ENCODE measurements at regions not wholly inside any gene's neighbourhood (a gene's known extent, or its start where the extent isn't known, plus 50 kb on each side); places are given as distances from the start of the nearest gene placed in this dataset.

DNA sequence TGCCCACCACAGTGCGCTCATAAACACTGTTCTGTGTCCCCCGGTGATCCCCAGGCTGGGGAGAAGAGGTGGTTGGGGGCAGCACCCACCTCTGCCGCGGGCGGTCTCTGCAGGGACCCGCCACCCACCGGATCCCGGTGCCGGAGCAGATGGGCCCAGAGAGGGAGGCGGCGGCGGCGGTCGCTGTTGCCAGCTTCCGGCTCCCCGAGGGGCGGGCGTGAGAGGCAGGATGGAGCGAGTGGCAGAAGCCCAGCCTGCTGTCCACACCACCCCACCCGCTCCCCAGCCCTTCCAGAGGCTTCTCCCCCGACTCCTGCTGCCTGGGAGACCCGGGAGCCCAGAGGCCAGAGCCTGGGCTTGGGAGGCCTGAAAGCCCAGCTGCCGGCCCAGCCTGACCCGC lies 142.6 kb upstream of the CIBAR2 start:
- TF ChIP-seq, protein P1, sequence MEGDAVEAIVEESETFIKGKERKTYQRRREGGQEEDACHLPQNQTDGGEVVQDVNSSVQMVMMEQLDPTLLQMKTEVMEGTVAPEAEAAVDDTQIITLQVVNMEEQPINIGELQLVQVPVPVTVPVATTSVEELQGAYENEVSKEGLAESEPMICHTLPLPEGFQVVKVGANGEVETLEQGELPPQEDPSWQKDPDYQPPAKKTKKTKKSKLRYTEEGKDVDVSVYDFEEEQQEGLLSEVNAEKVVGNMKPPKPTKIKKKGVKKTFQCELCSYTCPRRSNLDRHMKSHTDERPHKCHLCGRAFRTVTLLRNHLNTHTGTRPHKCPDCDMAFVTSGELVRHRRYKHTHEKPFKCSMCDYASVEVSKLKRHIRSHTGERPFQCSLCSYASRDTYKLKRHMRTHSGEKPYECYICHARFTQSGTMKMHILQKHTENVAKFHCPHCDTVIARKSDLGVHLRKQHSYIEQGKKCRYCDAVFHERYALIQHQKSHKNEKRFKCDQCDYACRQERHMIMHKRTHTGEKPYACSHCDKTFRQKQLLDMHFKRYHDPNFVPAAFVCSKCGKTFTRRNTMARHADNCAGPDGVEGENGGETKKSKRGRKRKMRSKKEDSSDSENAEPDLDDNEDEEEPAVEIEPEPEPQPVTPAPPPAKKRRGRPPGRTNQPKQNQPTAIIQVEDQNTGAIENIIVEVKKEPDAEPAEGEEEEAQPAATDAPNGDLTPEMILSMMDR (IDR thresholded peaks at IDR 0.05) = no peak
- no peak for TF ChIP-seq POLR2AphosphoS5 (IDR thresholded peaks at IDR 0.05; ENCODE audit: low read depth, low read length)
- TF ChIP-seq, protein P2, sequence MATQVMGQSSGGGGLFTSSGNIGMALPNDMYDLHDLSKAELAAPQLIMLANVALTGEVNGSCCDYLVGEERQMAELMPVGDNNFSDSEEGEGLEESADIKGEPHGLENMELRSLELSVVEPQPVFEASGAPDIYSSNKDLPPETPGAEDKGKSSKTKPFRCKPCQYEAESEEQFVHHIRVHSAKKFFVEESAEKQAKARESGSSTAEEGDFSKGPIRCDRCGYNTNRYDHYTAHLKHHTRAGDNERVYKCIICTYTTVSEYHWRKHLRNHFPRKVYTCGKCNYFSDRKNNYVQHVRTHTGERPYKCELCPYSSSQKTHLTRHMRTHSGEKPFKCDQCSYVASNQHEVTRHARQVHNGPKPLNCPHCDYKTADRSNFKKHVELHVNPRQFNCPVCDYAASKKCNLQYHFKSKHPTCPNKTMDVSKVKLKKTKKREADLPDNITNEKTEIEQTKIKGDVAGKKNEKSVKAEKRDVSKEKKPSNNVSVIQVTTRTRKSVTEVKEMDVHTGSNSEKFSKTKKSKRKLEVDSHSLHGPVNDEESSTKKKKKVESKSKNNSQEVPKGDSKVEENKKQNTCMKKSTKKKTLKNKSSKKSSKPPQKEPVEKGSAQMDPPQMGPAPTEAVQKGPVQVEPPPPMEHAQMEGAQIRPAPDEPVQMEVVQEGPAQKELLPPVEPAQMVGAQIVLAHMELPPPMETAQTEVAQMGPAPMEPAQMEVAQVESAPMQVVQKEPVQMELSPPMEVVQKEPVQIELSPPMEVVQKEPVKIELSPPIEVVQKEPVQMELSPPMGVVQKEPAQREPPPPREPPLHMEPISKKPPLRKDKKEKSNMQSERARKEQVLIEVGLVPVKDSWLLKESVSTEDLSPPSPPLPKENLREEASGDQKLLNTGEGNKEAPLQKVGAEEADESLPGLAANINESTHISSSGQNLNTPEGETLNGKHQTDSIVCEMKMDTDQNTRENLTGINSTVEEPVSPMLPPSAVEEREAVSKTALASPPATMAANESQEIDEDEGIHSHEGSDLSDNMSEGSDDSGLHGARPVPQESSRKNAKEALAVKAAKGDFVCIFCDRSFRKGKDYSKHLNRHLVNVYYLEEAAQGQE (IDR thresholded peaks at IDR 0.05; ENCODE audit: insufficient read depth in 1 of 2, low read depth in 2 of 2, low read length in 1 of 2) = no peak
